AG04449 (cell line): ENCODE measurements at regions not wholly inside any gene's neighbourhood (a gene's known extent, or its start where the extent isn't known, plus 50 kb on each side); places are given as distances from the start of the nearest gene placed in this dataset.

ENCODE experiments used
- CTCF ChIA-PET: fragments of 350-600 bp; formaldehyde crosslinking; extraction: SDS; loops from one replicate; lab custom pipeline; 2021; ENCODE audit warnings: antibody characterized with exemption; lab: Yijun Ruan, JAX
- POLR2A ChIA-PET: fragments of 400-600, 350-600 bp; formaldehyde crosslinking; extraction: SDS; loops from one replicate; lab custom pipeline; 2020; ENCODE audit warnings: antibody characterized with exemption, inconsistent platforms; lab: Yijun Ruan, JAX
- DNase-seq: peaks from one replicate; pipeline ENCODE4 v3.0.0-alpha.2; 2010; ENCODE audit warnings: low read depth, low spot score
- H3K4me3 ChIP-seq: 2 replicates; pipeline ENCODE4 v1.5.1; 2011; ENCODE audit warnings: low read depth, mild to moderate bottlenecking, control low read depth, low read length
- TF ChIP-seq, protein P1 (sequence below): IDR thresholded peaks from one replicate; pipeline ENCODE4 v1.5.1; 2011; ENCODE audit warnings: mild to moderate bottlenecking, moderate library complexity, low read length, control low read depth, inconsistent platforms; ENCODE audit not compliant: insufficient read depth; ENCODE audit errors: missing control alignments

DNA sequence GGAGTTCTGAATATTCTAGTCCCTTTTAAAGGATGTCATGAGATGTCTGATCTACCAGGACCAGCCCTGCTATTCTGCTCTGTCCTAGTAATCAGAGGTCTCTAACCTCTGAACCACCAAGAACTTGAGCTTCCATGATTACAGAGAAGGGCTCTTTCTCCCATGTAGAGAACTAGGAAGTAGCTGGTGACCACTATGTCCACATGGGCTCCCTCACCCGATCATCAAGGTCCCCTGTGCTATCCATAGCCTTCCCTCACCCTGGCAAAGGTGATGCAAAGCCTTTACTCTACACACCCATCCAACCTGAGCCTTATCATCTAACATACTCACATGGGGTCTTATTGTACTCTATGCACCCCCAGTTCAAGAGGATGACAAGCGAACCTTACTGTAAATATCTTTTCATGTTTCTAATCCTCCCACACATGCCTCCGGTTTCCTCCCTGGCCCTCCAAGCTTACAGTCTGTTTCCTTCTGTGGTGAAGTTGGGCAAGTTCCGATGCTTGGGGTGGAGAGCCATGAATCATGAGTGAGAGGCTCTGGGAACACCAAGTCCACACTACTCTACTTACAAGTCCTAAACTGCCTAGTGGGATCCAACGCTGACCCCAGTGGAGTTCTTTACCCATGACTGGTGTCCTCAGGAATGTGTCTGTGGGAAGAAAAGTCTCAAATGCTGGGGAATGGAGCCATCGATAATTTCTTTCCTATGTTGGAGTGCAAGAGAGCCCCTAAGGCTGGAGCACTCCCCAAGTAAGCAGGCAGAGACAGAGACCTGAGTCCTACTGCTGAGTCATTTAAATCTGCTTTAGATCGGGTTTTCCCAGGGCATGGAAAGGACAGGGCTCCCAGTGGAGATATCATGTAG is 73.3 kb upstream of the KLF7 start:
- ChIA-PET POLR2A (interaction anchor here (0.7 to 4.2 kb wide), 12 partner anchors 10 to 235 kb away, joined by 3 to 51 read pairs (median 6); partner anchors contain the start of gene KLF7), CTCF (interaction anchor here (0.6 to 4.8 kb wide), 8 partner anchors 9 to 234 kb away, joined by 3 to 25 read pairs (median 6); no protein-coding TSS in a partner anchor)
- peak; percentile 100 for DNase-seq
- no peak overlapping the region for H3K4me3 ChIP-seq
- TF ChIP-seq, protein P1, sequence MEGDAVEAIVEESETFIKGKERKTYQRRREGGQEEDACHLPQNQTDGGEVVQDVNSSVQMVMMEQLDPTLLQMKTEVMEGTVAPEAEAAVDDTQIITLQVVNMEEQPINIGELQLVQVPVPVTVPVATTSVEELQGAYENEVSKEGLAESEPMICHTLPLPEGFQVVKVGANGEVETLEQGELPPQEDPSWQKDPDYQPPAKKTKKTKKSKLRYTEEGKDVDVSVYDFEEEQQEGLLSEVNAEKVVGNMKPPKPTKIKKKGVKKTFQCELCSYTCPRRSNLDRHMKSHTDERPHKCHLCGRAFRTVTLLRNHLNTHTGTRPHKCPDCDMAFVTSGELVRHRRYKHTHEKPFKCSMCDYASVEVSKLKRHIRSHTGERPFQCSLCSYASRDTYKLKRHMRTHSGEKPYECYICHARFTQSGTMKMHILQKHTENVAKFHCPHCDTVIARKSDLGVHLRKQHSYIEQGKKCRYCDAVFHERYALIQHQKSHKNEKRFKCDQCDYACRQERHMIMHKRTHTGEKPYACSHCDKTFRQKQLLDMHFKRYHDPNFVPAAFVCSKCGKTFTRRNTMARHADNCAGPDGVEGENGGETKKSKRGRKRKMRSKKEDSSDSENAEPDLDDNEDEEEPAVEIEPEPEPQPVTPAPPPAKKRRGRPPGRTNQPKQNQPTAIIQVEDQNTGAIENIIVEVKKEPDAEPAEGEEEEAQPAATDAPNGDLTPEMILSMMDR = no peak

DNA sequence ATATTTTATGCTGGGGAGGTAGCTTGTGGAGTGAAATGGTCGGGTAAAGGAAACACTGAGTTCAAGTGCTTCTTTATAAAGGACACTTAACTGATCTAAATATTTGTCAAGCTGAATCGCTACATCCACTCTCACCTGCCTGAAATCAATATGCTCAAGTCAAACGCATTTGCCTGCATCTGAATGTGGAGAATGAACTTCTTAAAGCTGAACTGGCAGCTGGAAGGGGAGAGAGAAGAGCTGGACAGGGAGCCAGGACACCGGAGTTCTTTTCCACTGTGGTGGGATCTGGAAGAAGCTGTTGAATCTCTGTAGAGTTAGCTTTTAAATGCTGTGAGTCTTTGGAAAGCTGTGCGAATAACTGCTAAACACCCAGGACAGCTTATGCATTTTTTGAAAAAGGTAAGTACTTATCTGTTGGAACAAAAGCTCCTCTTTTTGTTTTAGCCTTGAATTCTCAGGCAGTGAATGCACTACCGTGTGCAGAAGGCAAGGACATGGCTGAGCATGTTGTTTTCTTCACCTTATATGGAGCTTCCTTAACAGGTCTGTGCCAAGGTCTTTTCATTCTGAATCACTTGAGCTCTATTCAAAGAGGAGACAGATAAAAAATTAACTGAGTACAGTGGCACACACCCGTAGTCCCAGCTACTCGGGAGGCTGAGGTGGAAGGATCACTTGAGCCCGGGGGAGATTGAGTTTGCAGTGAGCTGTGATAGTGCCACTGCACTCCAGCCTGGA is 74.2 kb upstream of the KLF7 start:
- POLR2A ChIA-PET = interaction anchor here (1.0 to 4.2 kb wide), 13 partner anchors 8 to 234 kb away, joined by 3 to 51 read pairs (median 5); partner anchors contain the start of gene KLF7
- TF ChIP-seq, protein P1 = no peak
- CTCF ChIA-PET = interaction anchor here (0.8 to 4.8 kb wide), 7 partner anchors 8 to 233 kb away, joined by 3 to 25 read pairs (median 5); no protein-coding TSS in a partner anchor
- H3K4me3 ChIP-seq = no peak overlapping the region; the same call in 1 of the 2 replicates
- no peak for DNase-seq

DNA sequence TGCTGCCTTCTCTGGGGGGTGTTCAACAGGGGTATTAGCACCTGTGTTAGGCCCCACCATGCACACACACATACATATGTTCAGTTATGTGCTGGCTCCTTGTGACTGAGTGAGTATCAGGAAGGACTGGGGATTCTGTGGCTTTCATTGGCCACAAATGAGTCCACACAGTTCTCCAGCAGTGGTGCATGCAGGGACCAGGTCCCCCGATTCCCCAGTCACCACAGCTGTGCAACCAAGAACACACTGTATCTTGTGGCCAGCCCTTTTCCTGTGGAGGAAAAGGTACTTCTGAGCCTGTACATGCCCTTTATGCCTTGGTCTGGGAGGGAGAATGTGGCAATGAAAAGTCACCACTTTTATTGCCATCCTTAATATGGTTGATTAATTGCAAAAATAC is 74.9 kb upstream of the KLF7 start:
- H3K4me3 ChIP-seq = no peak overlapping the region; the same call in 1 of the 2 replicates
- DNase-seq = no peak
- POLR2A ChIA-PET = interaction anchor here (1.0 to 4.2 kb wide), 7 partner anchors 9 to 75 kb away, joined by 3 to 51 read pairs (median 10); partner anchors contain the start of gene KLF7
- TF ChIP-seq, protein P1 = no peak
- CTCF ChIA-PET = interaction anchor here (1.0 to 4.8 kb wide), 4 partner anchors 8 to 233 kb away, joined by 3 to 25 read pairs (median 8); no protein-coding TSS in a partner anchor

DNA sequence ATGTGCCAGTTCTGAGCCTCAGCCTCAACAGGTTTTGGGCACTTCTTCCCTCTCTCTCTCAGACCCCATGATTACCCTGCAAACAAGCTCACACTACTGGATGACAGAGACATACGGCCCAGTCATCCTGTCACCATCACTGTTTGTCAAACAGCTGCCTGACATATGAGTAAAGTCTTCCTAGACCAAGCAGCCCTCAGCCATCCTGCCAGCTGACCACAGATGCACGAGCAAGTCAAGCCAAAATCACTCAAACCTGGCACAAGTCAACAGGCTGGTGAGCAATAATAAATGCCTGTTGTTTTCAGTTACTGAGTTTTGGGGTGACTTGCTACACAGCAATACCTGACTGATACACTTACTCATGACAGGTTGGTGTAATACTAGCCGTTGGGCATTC is 75.5 kb upstream of the KLF7 start:
- POLR2A ChIA-PET = interaction anchor here (1.8 to 3.1 kb wide), 3 partner anchors 9 to 17 kb away, joined by 4 to 51 read pairs (median 33); no protein-coding TSS in a partner anchor
- CTCF ChIA-PET = interaction anchor here (2.2 to 4.8 kb wide), 2 partner anchors 11 to 232 kb away, joined by 10 to 25 read pairs; no protein-coding TSS in a partner anchor
- DNase-seq = no peak
- H3K4me3 ChIP-seq = no peak overlapping the region
- TF ChIP-seq, protein P1 = no peak

DNA sequence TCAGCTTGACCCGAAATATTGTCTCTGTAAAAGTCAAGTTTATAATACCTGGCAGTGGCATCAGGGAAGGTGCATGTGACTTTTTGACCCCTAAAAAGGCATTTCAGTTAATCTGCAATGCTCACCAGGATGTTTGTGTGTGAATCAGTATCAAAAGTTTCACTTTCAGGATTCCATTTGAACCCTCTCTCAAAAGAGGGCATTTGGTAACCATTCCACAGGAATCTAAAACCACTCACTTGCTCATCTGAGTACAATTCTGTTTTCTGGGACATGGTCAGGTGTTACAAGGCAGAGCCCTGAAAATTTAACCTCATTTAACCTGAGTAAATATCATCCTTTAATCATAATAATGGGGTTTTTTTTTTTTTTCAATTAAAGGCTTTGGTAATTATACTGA is 77.9 kb upstream of the KLF7 start:
- TF ChIP-seq, protein P1 = no peak
- no peak for DNase-seq
- CTCF ChIA-PET = interaction anchor here (0.7 kb wide), 1 partner anchor 233 kb away, joined by 3 read pairs; no protein-coding TSS in a partner anchor
- no peak overlapping the region for H3K4me3 ChIP-seq
- POLR2A ChIA-PET = interaction anchor here (1.6 kb wide), 1 partner anchor 78 kb away, joined by 4 read pairs; the partner anchor contains the start of gene KLF7
